B cell (primary cell): ENCODE measurements at regions not wholly inside any gene's neighbourhood (a gene's known extent, or its start where the extent isn't known, plus 50 kb on each side); places are given as distances from the start of the nearest gene placed in this dataset.

Source experiments
- EZH2 ChIP-seq: IDR thresholded peaks from 2 replicates; pipeline ENCODE4 v1.6.1; 2012; ENCODE audit warnings: borderline replicate concordance, low read depth, mild to moderate bottlenecking, moderate library complexity, low read length; ENCODE audit not compliant: insufficient read depth, poor library complexity, severe bottlenecking
- TF ChIP-seq, protein P1 (sequence below): fragments of 200-600 bp; IDR thresholded peaks from one replicate; pipeline ENCODE4 v1.8.0; 2022; ENCODE audit warnings: antibody characterized with exemption, mild to moderate bottlenecking

DNA sequence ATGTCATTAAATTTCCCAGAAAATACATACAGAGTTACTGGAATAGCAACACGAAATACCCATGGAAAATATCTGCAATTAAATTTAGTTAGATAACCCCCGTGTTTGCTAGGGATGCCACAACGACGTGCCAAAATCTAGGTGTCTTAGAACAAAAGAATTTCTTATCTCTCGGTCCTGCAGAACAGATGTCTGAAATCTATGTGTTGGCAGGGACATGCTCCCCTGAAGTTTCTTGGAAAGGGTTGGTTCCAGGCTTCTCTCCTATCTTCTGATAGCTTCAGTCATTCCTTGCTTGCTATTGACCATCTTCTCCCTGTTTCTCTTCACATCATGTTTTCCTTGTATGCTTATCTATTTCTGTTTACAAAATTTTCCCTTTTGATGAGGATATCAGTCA, 1067.0 kb downstream of the CDH18 start:
- TF ChIP-seq, protein P1, sequence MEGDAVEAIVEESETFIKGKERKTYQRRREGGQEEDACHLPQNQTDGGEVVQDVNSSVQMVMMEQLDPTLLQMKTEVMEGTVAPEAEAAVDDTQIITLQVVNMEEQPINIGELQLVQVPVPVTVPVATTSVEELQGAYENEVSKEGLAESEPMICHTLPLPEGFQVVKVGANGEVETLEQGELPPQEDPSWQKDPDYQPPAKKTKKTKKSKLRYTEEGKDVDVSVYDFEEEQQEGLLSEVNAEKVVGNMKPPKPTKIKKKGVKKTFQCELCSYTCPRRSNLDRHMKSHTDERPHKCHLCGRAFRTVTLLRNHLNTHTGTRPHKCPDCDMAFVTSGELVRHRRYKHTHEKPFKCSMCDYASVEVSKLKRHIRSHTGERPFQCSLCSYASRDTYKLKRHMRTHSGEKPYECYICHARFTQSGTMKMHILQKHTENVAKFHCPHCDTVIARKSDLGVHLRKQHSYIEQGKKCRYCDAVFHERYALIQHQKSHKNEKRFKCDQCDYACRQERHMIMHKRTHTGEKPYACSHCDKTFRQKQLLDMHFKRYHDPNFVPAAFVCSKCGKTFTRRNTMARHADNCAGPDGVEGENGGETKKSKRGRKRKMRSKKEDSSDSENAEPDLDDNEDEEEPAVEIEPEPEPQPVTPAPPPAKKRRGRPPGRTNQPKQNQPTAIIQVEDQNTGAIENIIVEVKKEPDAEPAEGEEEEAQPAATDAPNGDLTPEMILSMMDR, result no peak
- no peak for TF ChIP-seq EZH2
